ENCODE measurements at regions not wholly inside any gene's neighbourhood (a gene's known extent, or its start where the extent isn't known, plus 50 kb on each side); places are given as distances from the start of the nearest gene placed in this dataset.

- TF ChIP-seq ZNF263 (CRISPR knock-in tag; IDR thresholded peaks at IDR 0.05; ENCODE audit: borderline replicate concordance): no peak
- no peak for TF ChIP-seq ZNF644 (tag; IDR thresholded peaks at IDR 0.05; ENCODE audit: low read depth)
- TF ChIP-seq EZH2 (IDR thresholded peaks at IDR 0.05; ENCODE audit: borderline replicate concordance, low read depth, low read length): no peak
- no peak for TF ChIP-seq CTCF (IDR thresholded peaks at IDR 0.05 in 2 of 3, conservative IDR thresholded peaks at IDR 0.05 in 1 of 3; ENCODE audit: insufficient read depth in 2 of 3, low read depth in 1 of 3, low read length in 3 of 3)
- TF ChIP-seq ZBTB33 (CRISPR knock-in tag; IDR thresholded peaks at IDR 0.05): no peak
- no peak for TF ChIP-seq GATAD2B (IDR thresholded peaks at IDR 0.05; ENCODE audit: borderline replicate concordance)
- TF ChIP-seq ATF3 (IDR thresholded peaks at IDR 0.05): no peak
- no peak for TF ChIP-seq ATF3 (CRISPR knock-in tag; conservative IDR thresholded peaks at IDR 0.05)
- TF ChIP-seq GABPA (tag; conservative IDR thresholded peaks at IDR 0.05; ENCODE audit: low read depth): no peak
Observed at GRCh38 chr12:60230056-60230455, 634.2 kb downstream of the SLC16A7 start.

All from K562 (cell line).